Endothelial cell of umbilical vein (primary cell): ENCODE measurements at regions not wholly inside any gene's neighbourhood (a gene's known extent, or its start where the extent isn't known, plus 50 kb on each side); places are given as distances from the start of the nearest gene placed in this dataset.

Experiments
- BruUV-seq: library from RNA; stranded (reverse); fragments of 400-500 nt; replicated peaks from 2 replicates; lab custom pipeline; 2021; lab: Mats Ljungman, UMichigan
- CTCF ChIA-PET: fragments of 300-600, 350-600 bp; sonication (Branson Sonifier 250); formaldehyde crosslinking; loops from one replicate; lab custom pipeline; 2021; ENCODE audit warnings: antibody characterized with exemption, inconsistent platforms; lab: Charles Lee
- POLR2A ChIA-PET: fragments of 300-600, 350-600 bp; sonication (Branson Sonifier 250); formaldehyde crosslinking; loops from one replicate; lab custom pipeline; 2021; ENCODE audit warnings: antibody characterized with exemption, inconsistent platforms; lab: Charles Lee
- DNase-seq: peaks from one replicate; pipeline ENCODE4 v3.0.0-alpha.2; 2011; ENCODE audit warnings: low read depth, low spot score
- FAIRE-seq: peaks from 2 replicates; lab custom pipeline; 2011; peaks lifted over from hg19 to GRCh38; lab: Jason Lieb, UNC
- H2AFZ ChIP-seq: 2 replicates; pipeline ENCODE4 v1.6.0; 2012; ENCODE audit warnings: low read depth, low read length, control low read depth, inconsistent platforms
- H3K27ac ChIP-seq: 2 replicates; pipeline ENCODE4 v1.5.1; 2011; ENCODE audit warnings: low read depth, mild to moderate bottlenecking, control low read depth, low read length, moderate library complexity; ENCODE audit not compliant: insufficient read depth
- H3K27me3 ChIP-seq, 2 experiments: 2 replicates each; pipeline versions ENCODE4 v1.6.0 to v1.6.1; 2011; ENCODE audit warnings: low read length in 2 of 2, mixed read lengths in 1 of 2; ENCODE audit not compliant: control insufficient read depth in 2 of 2, insufficient read depth in 2 of 2
- H3K36me3 ChIP-seq, 2 experiments: 2 replicates in 1 of 2; 3 replicates in 1 of 2; pipeline ENCODE4 v1.5.1; 2011; ENCODE audit warnings: low read length in 2 of 2, mild to moderate bottlenecking in 1 of 2, moderate library complexity in 1 of 2; ENCODE audit not compliant: control insufficient read depth in 2 of 2, insufficient read depth in 2 of 2; ENCODE audit errors: extremely low read depth in 1 of 2
- H3K4me1 ChIP-seq: 3 replicates; pipeline ENCODE4 v1.5.1; 2011; ENCODE audit warnings: mild to moderate bottlenecking, low read length; ENCODE audit not compliant: control insufficient read depth, insufficient read depth; ENCODE audit errors: extremely low read depth
- H3K4me2 ChIP-seq: 2 replicates; pipeline ENCODE4 v1.6.1; 2011; ENCODE audit warnings: low read length, control low read depth, mixed read lengths; ENCODE audit not compliant: insufficient read depth
- H3K4me3 ChIP-seq, 3 experiments: fragments of 200-600 bp in 1 of 3; sonication (generic), shearing (Covaris generic) in 1 of 3; replicated peaks in 1 of 3; 2 replicates each; pipeline ENCODE4 v1.5.1; 2011 to 2016; ENCODE audit warnings: control low read depth in 3 of 3, low read length in 3 of 3, mild to moderate bottlenecking in 2 of 3, inconsistent platforms in 1 of 3, low read depth in 1 of 3, moderate library complexity in 1 of 3; ENCODE audit not compliant: insufficient read depth in 1 of 3
- H3K79me2 ChIP-seq: 2 replicates; pipeline ENCODE4 v1.6.0; 2012; ENCODE audit warnings: low read length, inconsistent platforms; ENCODE audit not compliant: control insufficient read depth, insufficient read depth
- H3K9ac ChIP-seq: replicated peaks from 2 replicates; pipeline ENCODE3; 2011; ENCODE audit warnings: low read length, control low read depth; ENCODE audit not compliant: insufficient read depth; ENCODE audit errors: extremely low read depth
- H3K9me1 ChIP-seq: replicated peaks from 3 replicates; pipeline ENCODE4 v1.6.0; 2011; ENCODE audit warnings: mild to moderate bottlenecking, low read length; ENCODE audit not compliant: control insufficient read depth, insufficient read depth; ENCODE audit errors: extremely low read depth
- H3K9me3 ChIP-seq: replicated peaks from 2 replicates; pipeline ENCODE4 v1.5.1; 2012; ENCODE audit warnings: low read length, inconsistent platforms; ENCODE audit not compliant: control insufficient read depth, insufficient read depth
- H4K20me1 ChIP-seq: replicated peaks from 2 replicates; pipeline ENCODE3; 2011; ENCODE audit warnings: mild to moderate bottlenecking, low read length; ENCODE audit not compliant: control insufficient read depth, insufficient read depth; ENCODE audit errors: extremely low read depth
- EZH2 ChIP-seq: IDR thresholded peaks from 2 replicates; pipeline ENCODE4 v1.6.1; 2012; ENCODE audit warnings: borderline replicate concordance, low read depth, mild to moderate bottlenecking, moderate library complexity, low read length, inconsistent platforms; ENCODE audit not compliant: severe bottlenecking
- FOS ChIP-seq: IDR thresholded peaks from 2 replicates; pipeline ENCODE4 v1.6.1; 2011; ENCODE audit warnings: mild to moderate bottlenecking, low read length, moderate library complexity, borderline replicate concordance; ENCODE audit not compliant: insufficient read depth
- GATA2 ChIP-seq: IDR thresholded peaks from 2 replicates; pipeline ENCODE4 v1.7.0; 2011; ENCODE audit warnings: low read depth, mild to moderate bottlenecking, moderate library complexity, mixed read lengths, low read length; ENCODE audit not compliant: insufficient read length, insufficient read depth
- JUN ChIP-seq: IDR thresholded peaks from 2 replicates; pipeline ENCODE4 v1.6.1; 2011; ENCODE audit warnings: borderline replicate concordance, low read depth; ENCODE audit not compliant: insufficient read length, insufficient read depth
- MYC ChIP-seq: IDR thresholded peaks from one replicate; pipeline ENCODE4 v1.6.1; 2011; ENCODE audit warnings: mild to moderate bottlenecking, low read depth, low read length
- POLR2A ChIP-seq: IDR thresholded peaks from 2 replicates; pipeline ENCODE4 v1.6.1; 2012; ENCODE audit warnings: low read depth, mild to moderate bottlenecking, control low read depth, low read length
- POLR2AphosphoS5 ChIP-seq: IDR thresholded peaks from 2 replicates; pipeline ENCODE4 v1.6.1; 2012; ENCODE audit warnings: low read depth, mild to moderate bottlenecking, control low read depth, low read length, moderate library complexity; ENCODE audit not compliant: insufficient read depth
- dilution Hi-C: fragments of 300-500 bp; cut with MboI; formaldehyde crosslinking; loops from one replicate; pipeline ENCODE4 v1.15.0; 2019; ENCODE audit warnings: low sequenced_read_pairs; ENCODE audit not compliant: extremely low pct_ligation_motif_present
- intact Hi-C: fragments of 100-400 bp; cut with micrococcal nuclease; formaldehyde crosslinking; loops from one replicate; pipeline ENCODE4 v1.10.0; 2022
- TF ChIP-seq, protein P1 (sequence below), 2 donors: IDR thresholded peaks; 1 replicate in 1 of 2; 2 replicates in 1 of 2; pipeline ENCODE4 v1.5.1; 2011; ENCODE audit warnings: low read length in 2 of 2, mild to moderate bottlenecking in 2 of 2, moderate library complexity in 2 of 2, control low read depth in 1 of 2, inconsistent platforms in 1 of 2, low read depth in 1 of 2; ENCODE audit not compliant: insufficient read depth in 1 of 2; ENCODE audit errors: extremely low read depth in 1 of 2
- TF ChIP-seq, protein P2 (sequence below): IDR thresholded peaks from 2 replicates; pipeline ENCODE4 v1.6.1; 2011; ENCODE audit not compliant: insufficient read depth, insufficient read length

DNA sequence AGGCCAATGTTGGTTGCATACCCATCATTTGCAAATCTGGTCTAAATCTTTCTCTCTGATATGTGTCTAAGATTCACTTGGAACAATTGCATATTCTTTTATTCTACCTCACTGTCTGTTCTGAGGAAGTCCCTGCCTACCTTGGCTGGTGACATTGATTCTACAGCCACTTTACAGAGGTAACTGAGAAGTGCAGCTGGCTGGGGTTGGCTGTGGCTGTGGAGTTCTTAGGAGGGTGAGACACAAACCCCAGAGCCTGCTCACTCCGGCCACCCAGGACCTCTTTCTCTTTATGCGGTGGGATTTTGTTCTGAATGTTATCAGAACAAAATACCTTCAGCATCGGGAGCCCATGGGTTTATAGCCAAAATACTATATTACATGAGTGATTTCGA lies 54.5 kb upstream of the IRS2 start:
- Histone ChIP-seq H4K20me1 (no peaks in the 10 kb centered on the region), H3K79me2 (no peaks in the 10 kb centered on the region), H3K4me1 (no peaks in the 10 kb centered on the region), H3K27me3 (no peaks in the 10 kb centered on the region), H3K9me1 (no peaks in the 10 kb centered on the region), H2AFZ (no peak overlapping the region), H3K27ac (no peak overlapping the region), H3K4me3 (no peak overlapping the region), H3K4me2 (no peak overlapping the region), H3K9me3 (no peaks in the 10 kb centered on the region), H3K36me3 (no peaks in the 10 kb centered on the region), H3K9ac (no peak overlapping the region)
- no TSS peak for BruUV-seq
- intact Hi-C loops (no loop called here), dilution Hi-C loops (no loop called here)
- TF ChIP-seq, protein P1, sequence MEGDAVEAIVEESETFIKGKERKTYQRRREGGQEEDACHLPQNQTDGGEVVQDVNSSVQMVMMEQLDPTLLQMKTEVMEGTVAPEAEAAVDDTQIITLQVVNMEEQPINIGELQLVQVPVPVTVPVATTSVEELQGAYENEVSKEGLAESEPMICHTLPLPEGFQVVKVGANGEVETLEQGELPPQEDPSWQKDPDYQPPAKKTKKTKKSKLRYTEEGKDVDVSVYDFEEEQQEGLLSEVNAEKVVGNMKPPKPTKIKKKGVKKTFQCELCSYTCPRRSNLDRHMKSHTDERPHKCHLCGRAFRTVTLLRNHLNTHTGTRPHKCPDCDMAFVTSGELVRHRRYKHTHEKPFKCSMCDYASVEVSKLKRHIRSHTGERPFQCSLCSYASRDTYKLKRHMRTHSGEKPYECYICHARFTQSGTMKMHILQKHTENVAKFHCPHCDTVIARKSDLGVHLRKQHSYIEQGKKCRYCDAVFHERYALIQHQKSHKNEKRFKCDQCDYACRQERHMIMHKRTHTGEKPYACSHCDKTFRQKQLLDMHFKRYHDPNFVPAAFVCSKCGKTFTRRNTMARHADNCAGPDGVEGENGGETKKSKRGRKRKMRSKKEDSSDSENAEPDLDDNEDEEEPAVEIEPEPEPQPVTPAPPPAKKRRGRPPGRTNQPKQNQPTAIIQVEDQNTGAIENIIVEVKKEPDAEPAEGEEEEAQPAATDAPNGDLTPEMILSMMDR (IDR thresholded peaks at IDR 0.05; ENCODE audit: extremely low read depth in 1 of 2, insufficient read depth in 1 of 2, low read depth in 1 of 2, low read length in 2 of 2), result no peak
- no peak for TF ChIP-seq POLR2AphosphoS5
- TF ChIP-seq, protein P2, sequence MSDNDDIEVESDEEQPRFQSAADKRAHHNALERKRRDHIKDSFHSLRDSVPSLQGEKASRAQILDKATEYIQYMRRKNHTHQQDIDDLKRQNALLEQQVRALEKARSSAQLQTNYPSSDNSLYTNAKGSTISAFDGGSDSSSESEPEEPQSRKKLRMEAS, result no peak
- ChIA-PET POLR2A (no interaction called here), CTCF (no interaction called here)
- FAIRE-seq (no peak), DNase-seq (no peak)

DNA sequence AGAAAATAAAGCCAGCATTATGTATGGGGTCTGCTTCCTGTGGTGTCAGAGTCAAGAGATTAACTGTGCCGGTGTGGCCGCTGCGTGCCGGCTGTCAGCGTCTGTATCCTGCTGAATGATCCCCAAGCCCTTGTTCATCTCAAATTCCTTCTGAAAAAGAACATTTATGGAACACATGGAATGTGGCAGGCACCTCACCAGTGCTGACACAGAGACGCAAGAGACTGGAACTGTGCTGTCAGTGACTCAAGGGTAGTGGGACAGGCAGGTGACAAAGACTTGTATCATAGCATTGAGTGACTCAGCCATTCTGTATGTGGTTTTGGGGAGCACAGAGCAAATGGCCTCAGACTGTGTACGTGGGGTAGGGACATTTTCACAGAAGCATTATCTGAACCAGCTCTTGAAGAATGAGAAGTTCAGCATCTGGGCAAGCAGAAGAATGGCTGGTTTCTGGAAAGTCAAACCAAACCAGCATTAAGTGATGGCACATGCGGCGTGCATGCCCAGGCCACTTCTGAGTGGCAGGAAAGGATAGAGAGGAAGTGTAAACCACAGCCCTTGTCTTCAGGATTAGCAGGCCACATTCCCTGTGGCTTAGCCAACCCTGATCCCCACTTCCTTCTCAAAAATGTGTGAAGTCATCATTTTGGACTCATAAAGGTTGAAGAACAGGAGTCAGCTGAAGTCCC lies 54.0 kb upstream of the IRS2 start:
- intact Hi-C loops (no loop called here), dilution Hi-C loops (no loop called here)
- no peak overlapping the region for H2AFZ ChIP-seq
- no peak overlapping the region for H3K4me3 ChIP-seq
- POLR2A ChIA-PET, result no interaction called here
- H3K36me3 ChIP-seq, result no peaks in the 10 kb centered on the region
- H3K9ac ChIP-seq, result no peak overlapping the region
- CTCF ChIA-PET, result no interaction called here
- H3K79me2 ChIP-seq, result no peaks in the 10 kb centered on the region
- no peaks in the 10 kb centered on the region for H3K9me3 ChIP-seq
- no peaks in the 10 kb centered on the region for H3K9me1 ChIP-seq
- no TSS peak for BruUV-seq
- no peaks in the 10 kb centered on the region for H3K27me3 ChIP-seq
- no peaks in the 10 kb centered on the region for H4K20me1 ChIP-seq
- DNase-seq, result no peak
- H3K4me1 ChIP-seq, result no peaks in the 10 kb centered on the region
- H3K27ac ChIP-seq, result no peak overlapping the region
- TF ChIP-seq, protein P1 (IDR thresholded peaks at IDR 0.05; ENCODE audit: extremely low read depth in 1 of 2, insufficient read depth in 1 of 2, low read depth in 1 of 2, low read length in 2 of 2), result no peak
- TF ChIP-seq FOS, result no peak
- TF ChIP-seq, protein P2, result no peak
- no peak for TF ChIP-seq POLR2A
- no peak for TF ChIP-seq JUN
- TF ChIP-seq EZH2, result no peak
- no peak for TF ChIP-seq GATA2
- TF ChIP-seq MYC, result no peak
- no peak for TF ChIP-seq POLR2AphosphoS5
- no peak overlapping the region for H3K4me2 ChIP-seq
- no peak for FAIRE-seq
